SK-N-SH treated with all-trans-retinoic acid at 6 μM for 48 hours (cell line): ENCODE measurements at regions not wholly inside any gene's neighbourhood (a gene's known extent, or its start where the extent isn't known, plus 50 kb on each side); places are given as distances from the start of the nearest gene placed in this dataset.

Experiments
- ATAC-seq: fragments of 200-7000 bp; cut with Tn5 transposase; 3 replicates; pipeline ENCODE4 v1.9.1; 2020; ENCODE audit warnings: mild to moderate bottlenecking, moderate library complexity
- ARNTL ChIP-seq: fragments of 450-650 bp; formaldehyde crosslinking; IDR thresholded peaks from 2 replicates; pipeline ENCODE4 v1.5.0; 2020; ENCODE audit warnings: low read depth, mild to moderate bottlenecking, moderate library complexity, borderline replicate concordance
- BACH2 ChIP-seq: fragments of 250-450 bp; sonication (Bioruptor Pico); IDR thresholded peaks from 2 replicates; pipeline ENCODE4 v1.9.0; 2021; ENCODE audit warnings: mild to moderate bottlenecking, borderline replicate concordance
- CSDC2 ChIP-seq: fragments of 250-450 bp; sonication (Bioruptor Pico); IDR thresholded peaks from 2 replicates; pipeline ENCODE4 v1.5.0; 2020; ENCODE audit warnings: mild to moderate bottlenecking, moderate library complexity
- ESRRG ChIP-seq: fragments of 250-450 bp; sonication (Bioruptor Pico); IDR thresholded peaks from 2 replicates; pipeline ENCODE4 v1.6.1; 2021; ENCODE audit warnings: mild to moderate bottlenecking
- GLIS3 ChIP-seq: fragments of 250-450 bp; sonication (Bioruptor Pico); IDR thresholded peaks from 2 replicates; pipeline ENCODE4 v1.5.0; 2020; ENCODE audit warnings: mild to moderate bottlenecking, moderate library complexity
- ISL1 ChIP-seq: fragments of 250-450 bp; sonication (Bioruptor Pico); IDR thresholded peaks from 2 replicates; pipeline ENCODE4 v2.1.2; 2022; ENCODE audit warnings: mild to moderate bottlenecking, moderate library complexity
- OSR1 ChIP-seq: fragments of 250-450 bp; sonication (Bioruptor Pico); IDR thresholded peaks from 2 replicates; pipeline ENCODE4 v1.8.0; 2022; ENCODE audit warnings: moderate library complexity, mild to moderate bottlenecking, inconsistent platforms
- PPARA ChIP-seq: fragments of 250-450 bp; sonication (Bioruptor Pico); IDR thresholded peaks from 2 replicates; pipeline ENCODE4 v1.5.0; 2020; ENCODE audit warnings: mild to moderate bottlenecking, borderline replicate concordance
- SNAI2 ChIP-seq: fragments of 250-450 bp; sonication (Bioruptor Pico); IDR thresholded peaks from 2 replicates; pipeline ENCODE4 v1.5.0; 2020; ENCODE audit warnings: mild to moderate bottlenecking, moderate library complexity
- TCF4 ChIP-seq: fragments of 250-450 bp; sonication (Bioruptor Pico); IDR thresholded peaks from 2 replicates; pipeline ENCODE4 v1.8.0; 2021; ENCODE audit warnings: mild to moderate bottlenecking, moderate library complexity, borderline replicate concordance
- TOX ChIP-seq: fragments of 250-450 bp; sonication (Bioruptor Pico); IDR thresholded peaks from 2 replicates; pipeline ENCODE4 v1.8.0; 2021; ENCODE audit warnings: mild to moderate bottlenecking, moderate library complexity, borderline replicate concordance
- ZFP30 ChIP-seq: fragments of 450-650 bp; formaldehyde crosslinking; IDR thresholded peaks from 2 replicates; pipeline ENCODE4 v1.5.0; 2022; ENCODE audit warnings: mild to moderate bottlenecking, moderate library complexity
- ZNF565 ChIP-seq: fragments of 450-650 bp; formaldehyde crosslinking; conservative IDR thresholded peaks from 2 replicates; pipeline ENCODE4 v1.5.0; 2020; ENCODE audit warnings: low read depth, mild to moderate bottlenecking, moderate library complexity
- ZNF70 ChIP-seq: fragments of 450-650 bp; formaldehyde crosslinking; IDR thresholded peaks from 2 replicates; pipeline ENCODE4 v1.5.0; 2020; ENCODE audit warnings: mild to moderate bottlenecking, moderate library complexity
- ZNF8 ChIP-seq: fragments of 450-650 bp; formaldehyde crosslinking; IDR thresholded peaks from 2 replicates; pipeline ENCODE4 v1.5.0; 2020; ENCODE audit warnings: mild to moderate bottlenecking, moderate library complexity
- TF ChIP-seq, protein P1 (sequence below): fragments of 250-450 bp; sonication (Bioruptor Pico); IDR thresholded peaks from 2 replicates; pipeline ENCODE4 v1.5.1; 2021; ENCODE audit warnings: mild to moderate bottlenecking, moderate library complexity
- TF ChIP-seq, protein P2 (sequence below): fragments of 250-450 bp; sonication (Bioruptor Pico); IDR thresholded peaks from 2 replicates; pipeline ENCODE4 v1.5.0; 2020; ENCODE audit warnings: mild to moderate bottlenecking, moderate library complexity
- TF ChIP-seq, protein P3 (sequence below): fragments of 250-450 bp; sonication (Bioruptor Pico); IDR thresholded peaks from 2 replicates; pipeline ENCODE4 v1.5.1; 2020; ENCODE audit warnings: low read depth, mild to moderate bottlenecking, moderate library complexity
- TF ChIP-seq, protein P4 (sequence below): fragments of 250-450 bp; sonication (Bioruptor Pico); IDR thresholded peaks from 2 replicates; pipeline ENCODE4 v1.8.0; 2020; ENCODE audit warnings: mild to moderate bottlenecking, moderate library complexity, borderline replicate concordance
- TF ChIP-seq, protein P5 (sequence below): fragments of 250-450 bp; sonication (Bioruptor Pico); IDR thresholded peaks from 2 replicates; pipeline ENCODE4 v1.8.0; 2021; ENCODE audit warnings: low read depth, mild to moderate bottlenecking, moderate library complexity, borderline replicate concordance

DNA sequence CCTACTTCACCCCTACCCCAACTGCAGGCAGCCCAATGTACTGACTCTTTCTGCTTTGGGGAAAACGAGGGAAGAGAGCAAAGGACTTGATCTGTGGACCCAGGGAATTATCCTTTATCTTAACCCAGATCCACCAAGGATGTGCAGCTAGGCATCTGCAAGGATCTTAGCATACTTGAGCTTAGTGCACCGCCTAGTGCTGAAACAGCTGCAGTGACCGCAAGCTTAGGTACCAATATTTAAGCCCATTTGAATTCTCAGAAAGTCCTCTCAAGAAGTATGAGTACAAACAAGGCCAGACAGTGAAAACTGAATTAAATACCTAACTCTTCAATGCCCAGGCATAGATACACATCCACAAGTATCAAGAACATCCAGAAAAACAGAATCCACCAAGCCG lies 576.7 kb upstream of the ADAMTS16 start:
- ATAC-seq = no peak
- TF ChIP-seq, protein P1, sequence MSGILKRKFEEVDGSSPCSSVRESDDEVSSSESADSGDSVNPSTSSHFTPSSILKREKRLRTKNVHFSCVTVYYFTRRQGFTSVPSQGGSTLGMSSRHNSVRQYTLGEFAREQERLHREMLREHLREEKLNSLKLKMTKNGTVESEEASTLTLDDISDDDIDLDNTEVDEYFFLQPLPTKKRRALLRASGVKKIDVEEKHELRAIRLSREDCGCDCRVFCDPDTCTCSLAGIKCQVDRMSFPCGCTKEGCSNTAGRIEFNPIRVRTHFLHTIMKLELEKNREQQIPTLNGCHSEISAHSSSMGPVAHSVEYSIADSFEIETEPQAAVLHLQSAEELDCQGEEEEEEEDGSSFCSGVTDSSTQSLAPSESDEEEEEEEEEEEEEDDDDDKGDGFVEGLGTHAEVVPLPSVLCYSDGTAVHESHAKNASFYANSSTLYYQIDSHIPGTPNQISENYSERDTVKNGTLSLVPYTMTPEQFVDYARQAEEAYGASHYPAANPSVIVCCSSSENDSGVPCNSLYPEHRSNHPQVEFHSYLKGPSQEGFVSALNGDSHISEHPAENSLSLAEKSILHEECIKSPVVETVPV = no peak
- TF ChIP-seq, protein P2, sequence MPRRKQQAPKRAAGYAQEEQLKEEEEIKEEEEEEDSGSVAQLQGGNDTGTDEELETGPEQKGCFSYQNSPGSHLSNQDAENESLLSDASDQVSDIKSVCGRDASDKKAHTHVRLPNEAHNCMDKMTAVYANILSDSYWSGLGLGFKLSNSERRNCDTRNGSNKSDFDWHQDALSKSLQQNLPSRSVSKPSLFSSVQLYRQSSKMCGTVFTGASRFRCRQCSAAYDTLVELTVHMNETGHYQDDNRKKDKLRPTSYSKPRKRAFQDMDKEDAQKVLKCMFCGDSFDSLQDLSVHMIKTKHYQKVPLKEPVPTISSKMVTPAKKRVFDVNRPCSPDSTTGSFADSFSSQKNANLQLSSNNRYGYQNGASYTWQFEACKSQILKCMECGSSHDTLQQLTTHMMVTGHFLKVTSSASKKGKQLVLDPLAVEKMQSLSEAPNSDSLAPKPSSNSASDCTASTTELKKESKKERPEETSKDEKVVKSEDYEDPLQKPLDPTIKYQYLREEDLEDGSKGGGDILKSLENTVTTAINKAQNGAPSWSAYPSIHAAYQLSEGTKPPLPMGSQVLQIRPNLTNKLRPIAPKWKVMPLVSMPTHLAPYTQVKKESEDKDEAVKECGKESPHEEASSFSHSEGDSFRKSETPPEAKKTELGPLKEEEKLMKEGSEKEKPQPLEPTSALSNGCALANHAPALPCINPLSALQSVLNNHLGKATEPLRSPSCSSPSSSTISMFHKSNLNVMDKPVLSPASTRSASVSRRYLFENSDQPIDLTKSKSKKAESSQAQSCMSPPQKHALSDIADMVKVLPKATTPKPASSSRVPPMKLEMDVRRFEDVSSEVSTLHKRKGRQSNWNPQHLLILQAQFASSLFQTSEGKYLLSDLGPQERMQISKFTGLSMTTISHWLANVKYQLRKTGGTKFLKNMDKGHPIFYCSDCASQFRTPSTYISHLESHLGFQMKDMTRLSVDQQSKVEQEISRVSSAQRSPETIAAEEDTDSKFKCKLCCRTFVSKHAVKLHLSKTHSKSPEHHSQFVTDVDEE = no peak
- TF ChIP-seq ZNF8 (no peak), TCF4 (CRISPR knock-in tag) (no peak), ZNF70 (CRISPR knock-in tag) (no peak), ESRRG (no peak), ZNF565 (no peak), GLIS3 (CRISPR knock-in tag) (no peak), OSR1 (CRISPR knock-in tag) (no peak), TOX (CRISPR knock-in tag) (no peak), SNAI2 (CRISPR knock-in tag) (no peak), BACH2 (CRISPR knock-in tag) (no peak)
- TF ChIP-seq, protein P3, sequence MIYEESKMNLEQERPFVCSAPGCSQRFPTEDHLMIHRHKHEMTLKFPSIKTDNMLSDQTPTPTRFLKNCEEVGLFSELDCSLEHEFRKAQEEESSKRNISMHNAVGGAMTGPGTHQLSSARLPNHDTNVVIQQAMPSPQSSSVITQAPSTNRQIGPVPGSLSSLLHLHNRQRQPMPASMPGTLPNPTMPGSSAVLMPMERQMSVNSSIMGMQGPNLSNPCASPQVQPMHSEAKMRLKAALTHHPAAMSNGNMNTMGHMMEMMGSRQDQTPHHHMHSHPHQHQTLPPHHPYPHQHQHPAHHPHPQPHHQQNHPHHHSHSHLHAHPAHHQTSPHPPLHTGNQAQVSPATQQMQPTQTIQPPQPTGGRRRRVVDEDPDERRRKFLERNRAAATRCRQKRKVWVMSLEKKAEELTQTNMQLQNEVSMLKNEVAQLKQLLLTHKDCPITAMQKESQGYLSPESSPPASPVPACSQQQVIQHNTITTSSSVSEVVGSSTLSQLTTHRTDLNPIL (CRISPR knock-in tag) = no peak
- TF ChIP-seq, protein P4, sequence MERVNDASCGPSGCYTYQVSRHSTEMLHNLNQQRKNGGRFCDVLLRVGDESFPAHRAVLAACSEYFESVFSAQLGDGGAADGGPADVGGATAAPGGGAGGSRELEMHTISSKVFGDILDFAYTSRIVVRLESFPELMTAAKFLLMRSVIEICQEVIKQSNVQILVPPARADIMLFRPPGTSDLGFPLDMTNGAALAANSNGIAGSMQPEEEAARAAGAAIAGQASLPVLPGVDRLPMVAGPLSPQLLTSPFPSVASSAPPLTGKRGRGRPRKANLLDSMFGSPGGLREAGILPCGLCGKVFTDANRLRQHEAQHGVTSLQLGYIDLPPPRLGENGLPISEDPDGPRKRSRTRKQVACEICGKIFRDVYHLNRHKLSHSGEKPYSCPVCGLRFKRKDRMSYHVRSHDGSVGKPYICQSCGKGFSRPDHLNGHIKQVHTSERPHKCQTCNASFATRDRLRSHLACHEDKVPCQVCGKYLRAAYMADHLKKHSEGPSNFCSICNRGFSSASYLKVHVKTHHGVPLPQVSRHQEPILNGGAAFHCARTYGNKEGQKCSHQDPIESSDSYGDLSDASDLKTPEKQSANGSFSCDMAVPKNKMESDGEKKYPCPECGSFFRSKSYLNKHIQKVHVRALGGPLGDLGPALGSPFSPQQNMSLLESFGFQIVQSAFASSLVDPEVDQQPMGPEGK (CRISPR knock-in tag) = no peak
- TF ChIP-seq, all 23 proteins: peak for 0

DNA sequence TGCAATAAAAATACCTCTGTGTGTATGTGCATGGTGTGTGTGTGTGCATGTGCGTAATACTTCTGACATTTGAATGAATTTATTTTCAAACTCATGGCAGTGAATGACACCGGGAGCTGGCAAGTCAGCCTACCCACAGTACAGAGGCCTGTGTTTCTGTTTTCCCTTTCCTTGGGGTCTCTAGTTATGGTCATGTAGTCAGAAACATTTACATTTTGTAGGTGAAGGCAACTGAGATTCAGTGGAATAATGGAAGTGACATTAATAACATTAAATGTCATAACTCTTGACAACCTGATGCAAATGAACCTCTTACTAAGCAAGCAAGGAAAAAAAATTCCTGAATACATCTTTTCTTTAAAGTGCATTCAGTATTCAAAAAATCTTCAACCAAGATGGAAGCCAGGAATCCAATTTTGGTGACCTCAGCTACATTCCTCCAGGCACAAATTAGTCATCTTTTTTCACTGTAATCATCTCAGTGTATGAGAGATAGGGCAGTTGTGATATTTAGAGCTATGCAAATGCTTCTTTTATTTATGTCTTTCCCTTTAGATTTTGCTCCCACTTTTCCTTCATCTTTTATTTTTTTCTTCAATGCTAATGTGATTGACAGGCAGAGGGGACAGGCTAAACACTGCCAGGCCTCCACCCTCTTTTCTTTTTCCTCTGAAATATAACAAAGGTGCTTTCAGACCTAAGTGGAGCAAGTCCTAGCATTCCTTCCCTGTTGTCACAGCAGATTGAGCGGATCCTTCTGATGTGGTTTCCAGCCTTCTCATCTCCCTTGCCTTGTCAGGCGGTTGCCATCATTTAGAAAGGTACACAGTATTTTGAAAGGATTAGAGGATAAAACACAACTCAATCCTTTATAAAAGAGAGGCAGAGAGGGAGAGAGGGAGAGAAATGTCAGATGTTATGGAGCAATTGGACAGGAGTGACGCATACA lies 569.8 kb upstream of the ADAMTS16 start:
- TF ChIP-seq PPARA (no peak), SNAI2 (CRISPR knock-in tag) (no peak), ISL1 (CRISPR knock-in tag) (no peak), ZNF8 (no peak), ZFP30 (CRISPR knock-in tag) (no peak), GLIS3 (CRISPR knock-in tag) (no peak), TCF4 (CRISPR knock-in tag) (no peak), CSDC2 (CRISPR knock-in tag) (no peak), ARNTL (CRISPR knock-in tag) (no peak), TOX (CRISPR knock-in tag) (no peak), OSR1 (CRISPR knock-in tag) (no peak), ZNF70 (CRISPR knock-in tag) (no peak)
- TF ChIP-seq, protein P5, sequence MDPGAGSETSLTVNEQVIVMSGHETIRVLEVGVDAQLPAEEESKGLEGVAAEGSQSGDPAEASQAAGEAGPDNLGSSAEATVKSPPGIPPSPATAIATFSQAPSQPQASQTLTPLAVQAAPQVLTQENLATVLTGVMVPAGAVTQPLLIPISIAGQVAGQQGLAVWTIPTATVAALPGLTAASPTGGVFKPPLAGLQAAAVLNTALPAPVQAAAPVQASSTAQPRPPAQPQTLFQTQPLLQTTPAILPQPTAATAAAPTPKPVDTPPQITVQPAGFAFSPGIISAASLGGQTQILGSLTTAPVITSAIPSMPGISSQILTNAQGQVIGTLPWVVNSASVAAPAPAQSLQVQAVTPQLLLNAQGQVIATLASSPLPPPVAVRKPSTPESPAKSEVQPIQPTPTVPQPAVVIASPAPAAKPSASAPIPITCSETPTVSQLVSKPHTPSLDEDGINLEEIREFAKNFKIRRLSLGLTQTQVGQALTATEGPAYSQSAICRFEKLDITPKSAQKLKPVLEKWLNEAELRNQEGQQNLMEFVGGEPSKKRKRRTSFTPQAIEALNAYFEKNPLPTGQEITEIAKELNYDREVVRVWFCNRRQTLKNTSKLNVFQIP (CRISPR knock-in tag) = no peak
- TF ChIP-seq, protein P4 (CRISPR knock-in tag) = no peak
- TF ChIP-seq, protein P1 = no peak
- TF ChIP-seq, protein P2 = no peak
- no peak for ATAC-seq
